ENCODE measurements at regions not wholly inside any gene's neighbourhood (a gene's known extent, or its start where the extent isn't known, plus 50 kb on each side); places are given as distances from the start of the nearest gene placed in this dataset.
"Not testable (repeated sequence)": the region's sequence is repeated elsewhere in the genome, so short reads cannot be mapped to it uniquely, and the experiment has no call there.

- intact Hi-C loops (cut with micrococcal nuclease), result no loop called here
Observed at GRCh38 chr2:12603781-12604295, 112.9 kb upstream of the TRIB2 start.

- intact Hi-C loops (cut with micrococcal nuclease), result no loop called here
Observed at GRCh38 chr2:12604341-12604740, 112.4 kb upstream of the TRIB2 start.

GRCh38 chr2:12605366-12605765 lies 111.4 kb upstream of the TRIB2 start:
- intact Hi-C loops (cut with micrococcal nuclease), result no loop called here

GRCh38 chr2:12605936-12606335 lies 110.8 kb upstream of the TRIB2 start:
- intact Hi-C loops (cut with micrococcal nuclease), result no loop called here

GRCh38 chr2:12606472-12607000 lies 110.2 kb upstream of the TRIB2 start:
- intact Hi-C loops (cut with micrococcal nuclease), result no loop called here

- intact Hi-C loops (cut with micrococcal nuclease), result no loop called here
Observed at GRCh38 chr2:12607971-12608370, 108.8 kb upstream of the TRIB2 start.

GRCh38 chr2:12610314-12610713 lies 106.4 kb upstream of the TRIB2 start:
- intact Hi-C loops (cut with micrococcal nuclease), result no loop called here

GRCh38 chr2:12612168-12612567 lies 104.6 kb upstream of the TRIB2 start:
- intact Hi-C loops (cut with micrococcal nuclease), result no loop called here

GRCh38 chr2:12612671-12613070 lies 104.1 kb upstream of the TRIB2 start:
- intact Hi-C loops (cut with micrococcal nuclease), result no loop called here

GRCh38 chr2:12613137-12613835 lies 103.5 kb upstream of the TRIB2 start:
- intact Hi-C loops (cut with micrococcal nuclease), result no loop called here

- intact Hi-C loops (cut with micrococcal nuclease), result no loop called here
Observed at GRCh38 chr2:12615509-12615908, 101.2 kb upstream of the TRIB2 start.

GRCh38 chr2:12616456-12617156 lies 100.1 kb upstream of the TRIB2 start:
- intact Hi-C loops (cut with micrococcal nuclease), result no loop called here

GRCh38 chr2:12617366-12617765 lies 99.4 kb upstream of the TRIB2 start:
- intact Hi-C loops (cut with micrococcal nuclease), result no loop called here

GRCh38 chr2:12617853-12618252 lies 98.9 kb upstream of the TRIB2 start:
- intact Hi-C loops (cut with micrococcal nuclease), result no loop called here

GRCh38 chr2:12618576-12618975 lies 98.2 kb upstream of the TRIB2 start:
- intact Hi-C loops (cut with micrococcal nuclease), result no loop called here

- intact Hi-C loops (cut with micrococcal nuclease), result no loop called here
Observed at GRCh38 chr2:12619975-12620374, 96.8 kb upstream of the TRIB2 start.

GRCh38 chr2:12620759-12621158 lies 96.0 kb upstream of the TRIB2 start:
- intact Hi-C loops (cut with micrococcal nuclease), result no loop called here

- intact Hi-C loops (cut with micrococcal nuclease), result no loop called here
Observed at GRCh38 chr2:12623051-12623450, 93.7 kb upstream of the TRIB2 start.

- intact Hi-C loops (cut with micrococcal nuclease), result no loop called here
Observed at GRCh38 chr2:12624384-12624783, 92.4 kb upstream of the TRIB2 start.

- intact Hi-C loops (cut with micrococcal nuclease), result no loop called here
Observed at GRCh38 chr2:12624905-12625598, 91.7 kb upstream of the TRIB2 start.

- intact Hi-C loops (cut with micrococcal nuclease), result not testable (repeated sequence)
Observed at GRCh38 chr2:12628541-12628940, 88.2 kb upstream of the TRIB2 start.

All from T-helper 2 cell treated with Interferon-gamma antibody and Interleukin-4, amounts not matched to agents 100 ng/mL and 5 ng/mL, for 36 hours (primary cell).